ENCODE measurements at regions not wholly inside any gene's neighbourhood (a gene's known extent, or its start where the extent isn't known, plus 50 kb on each side); places are given as distances from the start of the nearest gene placed in this dataset.

GRCh38 chr3:59469948-59470723 is 420.3 kb upstream of the CFAP20DC start:
- TF ChIP-seq GATA2 (IDR thresholded peaks at IDR 0.05; ENCODE audit: low read depth, low read length) (no peak), GATA3 (IDR thresholded peaks at IDR 0.05; ENCODE audit: low read depth, low read length) (no peak)

Data from SH-SY5Y (cell line).